G401.6 (cell line): ENCODE measurements at regions not wholly inside any gene's neighbourhood (a gene's known extent, or its start where the extent isn't known, plus 50 kb on each side); places are given as distances from the start of the nearest gene placed in this dataset.

ENCODE experiments used
- FAIRE-seq: peaks from 2 replicates; lab custom pipeline; 2012; peaks lifted over from hg19 to GRCh38; lab: Jason Lieb, UNC

- FAIRE-seq: no peak
Measured at GRCh38 chr10:88131511-88132139, 268.2 kb downstream of the PTEN start.

GRCh38 chr10:88136712-88137111, 273.3 kb downstream of the PTEN start:
- FAIRE-seq: no peak

GRCh38 chr10:88138319-88138848, 275.0 kb downstream of the PTEN start:
- FAIRE-seq: no peak

GRCh38 chr10:88147000-88147798, 283.8 kb downstream of the PTEN start:
- no peak for FAIRE-seq

GRCh38 chr10:88149906-88150305, 286.5 kb downstream of the PTEN start:
- FAIRE-seq: no peak

GRCh38 chr10:88150339-88150738, 286.9 kb downstream of the PTEN start:
- FAIRE-seq: no peak

GRCh38 chr10:88152728-88153133, 289.3 kb downstream of the PTEN start:
- no peak for FAIRE-seq

- FAIRE-seq: no peak
Measured at GRCh38 chr10:88154596-88155250, 291.3 kb downstream of the PTEN start.

- FAIRE-seq: no peak
Measured at GRCh38 chr10:88156341-88156740, 292.9 kb downstream of the PTEN start.

- no peak for FAIRE-seq
Measured at GRCh38 chr10:88157981-88158465, 294.6 kb downstream of the PTEN start.

- FAIRE-seq: no peak
Measured at GRCh38 chr10:88158526-88159122, 295.2 kb downstream of the PTEN start.

GRCh38 chr10:88159127-88159829, 295.9 kb downstream of the PTEN start:
- peak; percentile 95 for FAIRE-seq

GRCh38 chr10:88161070-88161469, 297.6 kb downstream of the PTEN start:
- FAIRE-seq: no peak

GRCh38 chr10:88161756-88162155, 298.3 kb downstream of the PTEN start:
- no peak for FAIRE-seq

GRCh38 chr10:88162852-88163251, 299.4 kb downstream of the PTEN start:
- no peak for FAIRE-seq

- FAIRE-seq: no peak
Measured at GRCh38 chr10:88163572-88163971, 300.1 kb downstream of the PTEN start.

- no peak for FAIRE-seq
Measured at GRCh38 chr10:88164471-88164870, 301.0 kb downstream of the PTEN start.

GRCh38 chr10:88165849-88166271, 302.4 kb downstream of the PTEN start:
- FAIRE-seq: no peak

- FAIRE-seq: no peak
Measured at GRCh38 chr10:88168171-88169036, 305.0 kb downstream of the PTEN start.

- no peak for FAIRE-seq
Measured at GRCh38 chr10:88169037-88169319, 305.6 kb downstream of the PTEN start.

GRCh38 chr10:88170628-88171027, 307.2 kb downstream of the PTEN start:
- no peak for FAIRE-seq
